ENCODE measurements at regions not wholly inside any gene's neighbourhood (a gene's known extent, or its start where the extent isn't known, plus 50 kb on each side); places are given as distances from the start of the nearest gene placed in this dataset.
A peak's percentile ranks its signal among the peaks of the same experiment; 100 is the strongest.

GRCh38 chr22:20651286-20651685 is 122.6 kb upstream of the SERPIND1 start:
- no peak overlapping the region for H3K4me3 ChIP-seq
- TF ChIP-seq CTCF (IDR thresholded peaks at IDR 0.05), result no peak
- no peak for TF ChIP-seq POLR2A (IDR thresholded peaks at IDR 0.05)
- WGBS, 2 donors, result 92% methylated on average over 2 of the region's 2 CpGs
- H3K9me3 ChIP-seq, result no peaks in the 10 kb centered on the region
- H3K4me1 ChIP-seq, result no peaks in the 10 kb centered on the region
- H3K27ac ChIP-seq, result no peak overlapping the region
- intact Hi-C loops (cut with DNase I; ENCODE audit: low total_unique reads), result no loop called here
- no peaks in the 10 kb centered on the region for H3K36me3 ChIP-seq (ENCODE audit: low read depth, missing control alignments)
- peak; percentile 1 for DNase-seq
- no peaks in the 10 kb centered on the region for H3K27me3 ChIP-seq

GRCh38 chr22:20652130-20652529 is 121.8 kb upstream of the SERPIND1 start:
- DNase-seq, result no peak

GRCh38 chr22:20652582-20652981 is 121.3 kb upstream of the SERPIND1 start:
- intact Hi-C loops (cut with DNase I; ENCODE audit: low total_unique reads), result no loop called here
- TF ChIP-seq POLR2A (IDR thresholded peaks at IDR 0.05), result no peak
- TF ChIP-seq CTCF (IDR thresholded peaks at IDR 0.05), result no peak

More at GRCh38 chr22:20652130-20652529, 121.8 kb upstream of the SERPIND1 start:
- no peaks in the 10 kb centered on the region for H3K9me3 ChIP-seq
- no peak overlapping the region for H3K27ac ChIP-seq
- WGBS, 2 donors, result 89 to 94% methylated on average over 6 of the region's 6 CpGs
- no peak overlapping the region for H3K4me3 ChIP-seq
- TF ChIP-seq POLR2A (IDR thresholded peaks at IDR 0.05) (no peak), CTCF (IDR thresholded peaks at IDR 0.05) (no peak)
- intact Hi-C loops (cut with DNase I; ENCODE audit: low total_unique reads), result no loop called here
- no peaks in the 10 kb centered on the region for H3K4me1 ChIP-seq
- H3K27me3 ChIP-seq, result no peaks in the 10 kb centered on the region
- no peaks in the 10 kb centered on the region for H3K36me3 ChIP-seq (ENCODE audit: low read depth, missing control alignments)

GRCh38 chr22:20653012-20653794 is 120.7 kb upstream of the SERPIND1 start:
- Histone ChIP-seq H3K4me1 (no peaks in the 10 kb centered on the region), H3K27ac (no peak overlapping the region), H3K9me3 (no peaks in the 10 kb centered on the region), H3K27me3 (no peaks in the 10 kb centered on the region), H3K4me3 (no peak overlapping the region), H3K36me3 (ENCODE audit: low read depth, missing control alignments) (no peaks in the 10 kb centered on the region)
- intact Hi-C loops (cut with DNase I; ENCODE audit: low total_unique reads), result no loop called here
- DNase-seq, result peak; percentile 9
- TF ChIP-seq POLR2A (IDR thresholded peaks at IDR 0.05), result no peak
- TF ChIP-seq CTCF (IDR thresholded peaks at IDR 0.05), result no peak
- 93 to 94% methylated on average over 5 to 7 of the region's 7 CpGs for WGBS, 2 donors

More at GRCh38 chr22:20652582-20652981, 121.3 kb upstream of the SERPIND1 start:
- Histone ChIP-seq H3K9me3 (no peaks in the 10 kb centered on the region), H3K4me3 (no peak overlapping the region), H3K4me1 (no peaks in the 10 kb centered on the region), H3K36me3 (ENCODE audit: low read depth, missing control alignments) (no peaks in the 10 kb centered on the region), H3K27ac (no peak overlapping the region), H3K27me3 (no peaks in the 10 kb centered on the region)
- WGBS, 2 donors, result 90 to 99% methylated on average over 6 of the region's 6 CpGs
- peak; percentile 12 for DNase-seq

Data from testis (tissue), 2 donors.